A549 (cell line): ENCODE measurements at regions not wholly inside any gene's neighbourhood (a gene's known extent, or its start where the extent isn't known, plus 50 kb on each side); places are given as distances from the start of the nearest gene placed in this dataset.
"Not testable (repeated sequence)": the region's sequence is repeated elsewhere in the genome, so short reads cannot be mapped to it uniquely, and the experiment has no call there.

Experiments
- ATAC-seq, 2 experiments: fragments of 200-7000 bp in 1 of 2; fragments of >200 bp in 1 of 2; cut with Nextera tagmentation in 1 of 2; cut with Tn5 transposase in 1 of 2; 3 replicates each; pipeline versions ENCODE4 v1.8.0 to v1.9.1; 2018 to 2020; ENCODE audit warnings: mild to moderate bottlenecking in 1 of 2, moderate library complexity in 1 of 2
- CTCF ChIA-PET: fragments of 300-600 bp; sonication (Branson Sonifier 250); formaldehyde crosslinking; extraction: SDS; loops from one replicate; lab custom pipeline; 2021; ENCODE audit warnings: antibody characterized with exemption, inconsistent platforms; lab: Yijun Ruan, JAX
- POLR2A ChIA-PET: fragments of 350-600 bp; formaldehyde crosslinking; extraction: SDS; loops from one replicate; lab custom pipeline; 2021; ENCODE audit warnings: antibody characterized with exemption, inconsistent platforms; lab: Yijun Ruan, JAX
- DNase-seq, 2 experiments: peaks; one replicate each; pipeline versions ENCODE4 v3.0.0 to v3.0.0-alpha.2; 2011 to 2016; ENCODE audit warnings: low read depth in 1 of 2, low spot score in 1 of 2
- FAIRE-seq: peaks from 2 replicates; lab custom pipeline; 2011; peaks lifted over from hg19 to GRCh38; lab: Jason Lieb, UNC
- H3K27ac ChIP-seq, 2 experiments: fragments of >200 bp; sonication (Bioruptor Twin); formaldehyde crosslinking; 3 replicates each; pipeline ENCODE4 v1.5.1; 2016 to 2017
- H3K4me1 ChIP-seq: fragments of >200 bp; sonication (Bioruptor Twin); formaldehyde crosslinking; 3 replicates; pipeline ENCODE4 v1.6.1; 2016
- H3K4me2 ChIP-seq: fragments of >200 bp; sonication (Bioruptor Twin); formaldehyde crosslinking; 3 replicates; pipeline ENCODE4 v1.6.1; 2016
- H3K4me3 ChIP-seq: fragments of >200 bp; sonication (Bioruptor Twin); formaldehyde crosslinking; 3 replicates; pipeline ENCODE4 v1.5.1; 2016
- H3K9me3 ChIP-seq: fragments of >200 bp; sonication (Bioruptor Twin); formaldehyde crosslinking; 3 replicates; pipeline ENCODE4 v1.6.1; 2016
- ATOH8 ChIP-seq: fragments of 250-450 bp; sonication (Bioruptor Pico); IDR thresholded peaks from 2 replicates; pipeline ENCODE4 v1.5.0; 2020; ENCODE audit warnings: low read depth, mild to moderate bottlenecking, moderate library complexity
- BHLHE40 ChIP-seq: IDR thresholded peaks from 2 replicates; pipeline ENCODE4 v1.6.1; 2012; ENCODE audit warnings: low read depth, low read length, inconsistent platforms
- CBX2 ChIP-seq: fragments of 200-600 bp; sonication (generic); IDR thresholded peaks from 2 replicates; pipeline ENCODE4 v1.6.1; 2016; ENCODE audit warnings: low read depth, mild to moderate bottlenecking, borderline replicate concordance
- CBX8 ChIP-seq: fragments of 200-600 bp; sonication (generic); IDR thresholded peaks from 2 replicates; pipeline ENCODE4 v1.6.1; 2016
- E2F6 ChIP-seq: IDR thresholded peaks from 2 replicates; pipeline ENCODE4 v1.6.1; 2012; ENCODE audit warnings: low read depth, borderline replicate concordance
- ELK1 ChIP-seq: fragments of 150-350 bp; IDR thresholded peaks from 2 replicates; pipeline ENCODE4 v1.6.1; 2014; ENCODE audit warnings: low read depth, mild to moderate bottlenecking, low read length
- ESRRA ChIP-seq: fragments of 150-350 bp; IDR thresholded peaks from 2 replicates; pipeline ENCODE4 v1.6.1; 2014; ENCODE audit warnings: mild to moderate bottlenecking, low read length, borderline replicate concordance
- FOSB ChIP-seq: fragments of 250-450 bp; sonication (Bioruptor Pico); IDR thresholded peaks from 2 replicates; pipeline ENCODE4 v1.5.0; 2020; ENCODE audit warnings: mild to moderate bottlenecking, moderate library complexity
- HMGXB4 ChIP-seq: fragments of 250-450 bp; sonication (Bioruptor Pico); IDR thresholded peaks from 2 replicates; pipeline ENCODE4 v1.5.0; 2021; ENCODE audit warnings: mild to moderate bottlenecking, moderate library complexity, borderline replicate concordance
- KDM1A ChIP-seq: fragments of 200-600 bp; sonication (generic); IDR thresholded peaks from 2 replicates; pipeline ENCODE4 v1.6.1; 2016; ENCODE audit warnings: low read depth, mild to moderate bottlenecking
- MAFK ChIP-seq: fragments of 450-650 bp; IDR thresholded peaks from 2 replicates; pipeline ENCODE4 v1.6.1; 2014; ENCODE audit not compliant: partially characterized antibody
- MAZ ChIP-seq: fragments of 150-350 bp; IDR thresholded peaks from 2 replicates; pipeline ENCODE4 v1.6.1; 2014; ENCODE audit warnings: antibody characterized with exemption, low read depth, low read length, borderline replicate concordance
- MYC ChIP-seq: IDR thresholded peaks from 2 replicates; pipeline ENCODE4 v1.6.1; 2012; ENCODE audit warnings: mild to moderate bottlenecking, inconsistent platforms, low read length, improper control_type of control experiment, borderline replicate concordance
- PHF8 ChIP-seq: fragments of 200-600 bp; sonication (generic); IDR thresholded peaks from 2 replicates; pipeline ENCODE4 v1.6.1; 2016; ENCODE audit warnings: low read depth, mild to moderate bottlenecking, antibody characterized with exemption, moderate library complexity, borderline replicate concordance
- POLR2AphosphoS2 ChIP-seq: conservative IDR thresholded peaks from 2 replicates; pipeline ENCODE4 v1.6.1; 2012; ENCODE audit warnings: low read length, improper control_type of control experiment, inconsistent platforms
- RAD21 ChIP-seq, 2 experiments: fragments of >200 bp in 1 of 2; sonication (Bioruptor Twin) in 1 of 2; formaldehyde crosslinking in 1 of 2; IDR thresholded peaks in 1 of 2; conservative IDR thresholded peaks in 1 of 2; 2 replicates in 1 of 2; 3 replicates in 1 of 2; pipeline ENCODE4 v1.6.1; 2012 to 2018; ENCODE audit warnings: inconsistent platforms in 1 of 2
- RARB ChIP-seq: fragments of 250-450 bp; sonication (Bioruptor Pico); IDR thresholded peaks from 2 replicates; pipeline ENCODE4 v1.8.0; 2021; ENCODE audit warnings: mild to moderate bottlenecking, moderate library complexity
- WGBS: methylation state at CpG from one replicate; pipeline ENCODE4 v1.1.6; 2017; ENCODE audit errors: missing lambda C conversion rate; 5-methylcytosine and 5-hydroxymethylcytosine counted together

GRCh38 chr1:213417846-213418245, 366.8 kb downstream of the RPS6KC1 start:
- TF ChIP-seq KDM1A (no peak), MAFK (no peak), MAZ (no peak), RARB (CRISPR knock-in tag) (no peak), CBX8 (no peak), ELK1 (no peak), ESRRA (no peak), PHF8 (no peak), FOSB (no peak), MYC (no peak), CBX2 (no peak), HMGXB4 (CRISPR knock-in tag) (no peak), ATOH8 (CRISPR knock-in tag) (no peak), BHLHE40 (no peak), POLR2AphosphoS2 (no peak)
- Histone ChIP-seq H3K4me2 (no peak overlapping the region), H3K4me3 (no peak overlapping the region), H3K9me3 (no peaks in the 10 kb centered on the region), H3K27ac (no peak overlapping the region), H3K4me1 (no peaks in the 10 kb centered on the region)
- POLR2A ChIA-PET = no interaction called here
- CTCF ChIA-PET = no interaction called here
- DNase-seq (no peak), FAIRE-seq (no peak), ATAC-seq (no peak)
- WGBS = 23% methylated on average over 5 of the region's 5 CpGs

GRCh38 chr1:213418268-213419071, 367.4 kb downstream of the RPS6KC1 start:
- no peaks in the 10 kb centered on the region for H3K4me1 ChIP-seq
- TF ChIP-seq POLR2AphosphoS2 (no peak), E2F6 (no peak)
- TF ChIP-seq, all 56 proteins: peak for 0
- POLR2A ChIA-PET = no interaction called here
- ATAC-seq (no peak; a peak in 2 of 6 replicates), FAIRE-seq (no peak), DNase-seq (no peak)
- 33% methylated on average over 19 of the region's 19 CpGs for WGBS
- CTCF ChIA-PET = interaction anchor here (1.4 to 2.1 kb wide), 2 partner anchors 10 to 45 kb away, joined by 4 to 7 read pairs; no protein-coding TSS in a partner anchor
- no peak overlapping the region for H3K27ac ChIP-seq
- no peak overlapping the region for H3K4me2 ChIP-seq
- H3K4me3 ChIP-seq = no peak overlapping the region
- no peaks in the 10 kb centered on the region; the same call in 2 of the 3 replicates for H3K9me3 ChIP-seq

GRCh38 chr1:213419401-213420030, 368.5 kb downstream of the RPS6KC1 start:
- Histone ChIP-seq H3K27ac (no peak overlapping the region), H3K4me1 (no peaks in the 10 kb centered on the region), H3K4me2 (no peak overlapping the region), H3K9me3 (no peaks in the 10 kb centered on the region; the same call in 2 of the 3 replicates), H3K4me3 (no peak overlapping the region)
- POLR2A ChIA-PET = no interaction called here
- no peak for DNase-seq
- no peak for FAIRE-seq
- peak in 1 of 2 experiments; percentile 42; a peak in 1 of 6 replicates for ATAC-seq
- CTCF ChIA-PET = interaction anchor here (0.5 to 2.1 kb wide), 3 partner anchors 11 to 195 kb away, joined by 3 to 7 read pairs (median 4); no protein-coding TSS in a partner anchor
- TF ChIP-seq RARB (CRISPR knock-in tag) = no peak
- TF ChIP-seq RAD21 (conservative IDR thresholded peaks at IDR 0.05 in 1 of 2, IDR thresholded peaks at IDR 0.05 in 1 of 2) = 0 out of 5 replicates have a peak, but pooled peaks of 1 of the 2 experiments have one; percentile 15
- 53% methylated on average over 3 of the region's 3 CpGs for WGBS

GRCh38 chr1:213421178-213421577, 370.1 kb downstream of the RPS6KC1 start:
- DNase-seq, H3K4me3 ChIP-seq, FAIRE-seq, POLR2A ChIA-PET, CTCF ChIA-PET, ATAC-seq, H3K4me2 ChIP-seq, H3K4me1 ChIP-seq, H3K27ac ChIP-seq, H3K9me3 ChIP-seq: not testable (repeated sequence)
- WGBS = 36% methylated on average over 7 of the region's 7 CpGs
